H1 (cell line): ENCODE measurements at regions not wholly inside any gene's neighbourhood (a gene's known extent, or its start where the extent isn't known, plus 50 kb on each side); places are given as distances from the start of the nearest gene placed in this dataset.

Source experiments
- CTCF ChIA-PET: fragments of 300-600 bp; sonication (Branson Sonifier 250); formaldehyde crosslinking; loops from one replicate; lab custom pipeline; 2021; ENCODE audit not compliant: partially characterized antibody; lab: Charles Lee
- POLR2A ChIA-PET: fragments of 300-600 bp; sonication (Branson Sonifier 250); formaldehyde crosslinking; loops from one replicate; lab custom pipeline; 2021; ENCODE audit warnings: inconsistent platforms; ENCODE audit not compliant: partially characterized antibody; lab: Charles Lee
- DNase-seq, 2 experiments: peaks; one replicate each; pipeline versions ENCODE4 v3.0.0 to v3.0.0-alpha.2; 2010 to 2022; ENCODE audit warnings: low spot score in 2 of 2, low read depth in 1 of 2, mixed read lengths in 1 of 2
- FAIRE-seq: peaks from 2 replicates; lab custom pipeline; 2011; peaks lifted over from hg19 to GRCh38; lab: Jason Lieb, UNC
- H2AFZ ChIP-seq: 2 replicates; pipeline ENCODE4 v1.8.1; 2012; ENCODE audit warnings: low read length, inconsistent platforms
- H2AK5ac ChIP-seq: 2 replicates; pipeline ENCODE4 v1.6.1; 2013; ENCODE audit warnings: low read depth, low read length
- H2BK120ac ChIP-seq: replicated peaks from 2 replicates; pipeline ENCODE3; 2013; ENCODE audit warnings: low read depth, low read length, inconsistent platforms
- H2BK12ac ChIP-seq: 2 replicates; pipeline ENCODE4 v1.6.1; 2013; ENCODE audit warnings: low read depth, low read length
- H2BK15ac ChIP-seq: 2 replicates; pipeline ENCODE4 v1.6.1; 2013; ENCODE audit warnings: low read length
- H2BK20ac ChIP-seq: 2 replicates; pipeline ENCODE4 v1.6.1; 2013; ENCODE audit warnings: low read length
- H2BK5ac ChIP-seq: 2 replicates; pipeline ENCODE4 v1.6.1; 2013; ENCODE audit warnings: low read depth, low read length
- H3K14ac ChIP-seq: 2 replicates; pipeline ENCODE4 v1.6.1; 2013; ENCODE audit warnings: inconsistent platforms; ENCODE audit not compliant: insufficient read length
- H3K18ac ChIP-seq: 2 replicates; pipeline ENCODE4 v1.6.1; 2013; ENCODE audit warnings: low read length; ENCODE audit errors: extremely low read depth
- H3K23ac ChIP-seq: 2 replicates; pipeline ENCODE4 v1.6.1; 2013; ENCODE audit warnings: inconsistent platforms; ENCODE audit not compliant: insufficient read length
- H3K23me2 ChIP-seq: 2 replicates; pipeline ENCODE4 v1.6.1; 2013; ENCODE audit warnings: low read depth, low read length
- H3K27ac ChIP-seq: 2 replicates; pipeline ENCODE4 v1.6.1; 2011; ENCODE audit warnings: low read depth, low read length, inconsistent platforms
- H3K27me3 ChIP-seq, 4 experiments: replicated peaks in 1 of 4; 1 replicate in 1 of 4; 2 replicates in 3 of 4; pipeline versions ENCODE4 v1.6.1 to v1.8.1; 2011 to 2013; ENCODE audit warnings: low read length in 3 of 4, mild to moderate bottlenecking in 3 of 4, inconsistent platforms in 2 of 4, mixed read lengths in 2 of 4, moderate library complexity in 1 of 4; ENCODE audit not compliant: control insufficient read depth in 3 of 4, insufficient read depth in 3 of 4; ENCODE audit errors: extremely low read depth in 1 of 4
- H3K36me3 ChIP-seq, 4 experiments: 2 replicates each; pipeline versions ENCODE4 v1.6.1 to v1.8.1; 2011 to 2013; ENCODE audit warnings: mild to moderate bottlenecking in 4 of 4, low read length in 3 of 4, moderate library complexity in 2 of 4, control low read depth in 1 of 4, inconsistent platforms in 1 of 4; ENCODE audit not compliant: insufficient read depth in 4 of 4, control insufficient read depth in 2 of 4
- H3K4ac ChIP-seq: replicated peaks from 2 replicates; pipeline ENCODE3; 2013; ENCODE audit warnings: low read length, low read depth, mixed read lengths, inconsistent platforms; ENCODE audit not compliant: insufficient read length
- H3K4me1 ChIP-seq, 4 experiments: replicated peaks in 1 of 4; 1 replicate in 1 of 4; 2 replicates in 3 of 4; pipeline versions ENCODE4 v1.6.1 to v1.8.1; 2011 to 2013; ENCODE audit warnings: low read length in 3 of 4, inconsistent platforms in 2 of 4, mixed read lengths in 1 of 4; ENCODE audit not compliant: insufficient read depth in 4 of 4, control insufficient read depth in 3 of 4
- H3K4me2 ChIP-seq, 2 experiments: 2 replicates each; pipeline versions ENCODE4 v1.6.1 to v1.8.1; 2011 to 2013; ENCODE audit warnings: low read depth in 2 of 2, low read length in 2 of 2, control low read depth in 1 of 2, inconsistent platforms in 1 of 2, mild to moderate bottlenecking in 1 of 2; ENCODE audit not compliant: insufficient read depth in 1 of 2
- H3K4me3 ChIP-seq, 4 experiments: fragments of 200-600, 300-600 bp in 1 of 4; sonication (generic), shearing (Covaris generic), sonication (Bioruptor Twin) in 1 of 4; 2 replicates each; pipeline versions ENCODE4 v1.5.1 to v1.8.1; 2011 to 2016; ENCODE audit warnings: low read length in 4 of 4, low read depth in 3 of 4, control low read depth in 2 of 4, inconsistent platforms in 2 of 4, mild to moderate bottlenecking in 2 of 4, mixed read lengths in 1 of 4, moderate library complexity in 1 of 4; ENCODE audit not compliant: insufficient read depth in 2 of 4; ENCODE audit errors: extremely low read depth in 1 of 4
- H3K56ac ChIP-seq: replicated peaks from 2 replicates; pipeline ENCODE3; 2013; ENCODE audit warnings: low read depth, mild to moderate bottlenecking, mixed read lengths, low read length, inconsistent platforms; ENCODE audit not compliant: insufficient read length
- H3K79me1 ChIP-seq: 2 replicates; pipeline ENCODE4 v1.6.1; 2013; ENCODE audit warnings: low read depth, low read length, control low read depth
- H3K79me2 ChIP-seq, 2 experiments: 2 replicates each; pipeline versions ENCODE4 v1.6.1 to v1.8.1; 2012 to 2013; ENCODE audit warnings: low read length in 2 of 2, mild to moderate bottlenecking in 2 of 2, inconsistent platforms in 1 of 2; ENCODE audit not compliant: insufficient read depth in 2 of 2, control insufficient read depth in 1 of 2
- H3K9ac ChIP-seq, 4 experiments: replicated peaks in 1 of 4; 1 replicate in 1 of 4; 2 replicates in 3 of 4; pipeline versions ENCODE4 v1.6.1 to v1.8.1; 2011 to 2013; ENCODE audit warnings: low read depth in 3 of 4, low read length in 3 of 4, control low read depth in 2 of 4, mild to moderate bottlenecking in 2 of 4, moderate library complexity in 2 of 4, inconsistent platforms in 1 of 4; ENCODE audit errors: extremely low read depth in 1 of 4
- H3K9me3 ChIP-seq, 2 experiments: 2 replicates each; pipeline versions ENCODE4 v1.6.1 to v1.8.1; 2012 to 2013; ENCODE audit warnings: mild to moderate bottlenecking in 2 of 2, moderate library complexity in 2 of 2, control low read depth in 1 of 2, inconsistent platforms in 1 of 2, low read depth in 1 of 2, low read length in 1 of 2, mixed read lengths in 1 of 2; ENCODE audit not compliant: insufficient read depth in 2 of 2
- H4K20me1 ChIP-seq, 2 experiments: replicated peaks in 1 of 2; 2 replicates each; pipeline versions ENCODE3 to v1.8.1; 2011 to 2013; ENCODE audit warnings: inconsistent platforms in 2 of 2, low read length in 2 of 2, mild to moderate bottlenecking in 1 of 2; ENCODE audit not compliant: insufficient read depth in 2 of 2, control insufficient read depth in 1 of 2
- H4K5ac ChIP-seq: 2 replicates; pipeline ENCODE4 v1.6.1; 2013; ENCODE audit warnings: low read length, low read depth, mixed read lengths, inconsistent platforms; ENCODE audit not compliant: insufficient read length
- H4K8ac ChIP-seq: 2 replicates; pipeline ENCODE4 v1.8.0; 2013; ENCODE audit warnings: mild to moderate bottlenecking, moderate library complexity, low read length, inconsistent platforms; ENCODE audit not compliant: insufficient read depth; ENCODE audit errors: extremely low read depth
- H4K91ac ChIP-seq: replicated peaks from 2 replicates; pipeline ENCODE3; 2013; ENCODE audit warnings: low read length, mixed read lengths, inconsistent platforms; ENCODE audit not compliant: insufficient read length
- ATF3 ChIP-seq: IDR thresholded peaks from 2 replicates; pipeline ENCODE4 v1.6.1; 2011; ENCODE audit warnings: low read depth, mild to moderate bottlenecking, low read length; ENCODE audit not compliant: insufficient read depth
- GTF2F1 ChIP-seq: IDR thresholded peaks from 2 replicates; pipeline ENCODE4 v1.6.1; 2012; ENCODE audit warnings: low read depth, low read length, improper control_type of control experiment, borderline replicate concordance
- KDM4A ChIP-seq: IDR thresholded peaks from one replicate; pipeline ENCODE4 v1.7.1; 2012; ENCODE audit warnings: low read depth, mild to moderate bottlenecking, moderate library complexity, low read length, inconsistent platforms; ENCODE audit not compliant: severe bottlenecking
- KDM5A ChIP-seq: fragments of 200-600 bp; IDR thresholded peaks from 2 replicates; pipeline ENCODE4 v1.7.1; 2012; ENCODE audit warnings: mild to moderate bottlenecking, low read length, inconsistent platforms, mixed read lengths
- POLR2AphosphoS5 ChIP-seq: IDR thresholded peaks from 2 replicates; pipeline ENCODE4 v1.6.1; 2011; ENCODE audit warnings: low read depth, low read length
- SP1 ChIP-seq: IDR thresholded peaks from 2 replicates; pipeline ENCODE4 v1.6.1; 2011; ENCODE audit warnings: low read depth, low read length
- SP4 ChIP-seq: IDR thresholded peaks from 2 replicates; pipeline ENCODE4 v1.6.1; 2012; ENCODE audit warnings: low read length, inconsistent platforms
- SUZ12 ChIP-seq: fragments of 200-600 bp; sonication (generic); IDR thresholded peaks from 2 replicates; pipeline ENCODE4 v1.6.1; 2012; ENCODE audit warnings: mild to moderate bottlenecking, inconsistent platforms, low read length, moderate library complexity, mixed read lengths
- TAF1 ChIP-seq: IDR thresholded peaks from 2 replicates; pipeline ENCODE4 v1.6.1; 2011; ENCODE audit warnings: mild to moderate bottlenecking, low read depth, low read length
- TAF7 ChIP-seq: optimal IDR thresholded peaks from 2 replicates; pipeline ENCODE3; 2011; ENCODE audit warnings: low read depth, mild to moderate bottlenecking, inconsistent platforms, low read length, moderate library complexity, borderline replicate concordance
- TCF12 ChIP-seq: IDR thresholded peaks from 2 replicates; pipeline ENCODE4 v1.6.1; 2011; ENCODE audit warnings: low read depth, mild to moderate bottlenecking, low read length
- USF2 ChIP-seq: IDR thresholded peaks from 2 replicates; pipeline ENCODE4 v1.6.1; 2011; ENCODE audit warnings: low read length, improper control_type of control experiment
- YY1 ChIP-seq: IDR thresholded peaks from 2 replicates; pipeline ENCODE4 v1.6.1; 2011; ENCODE audit warnings: low read depth, mild to moderate bottlenecking, low read length
- WGBS, 2 experiments: shearing (Covaris generic) in 1 of 2; methylation state at CpG; one replicate each; pipeline versions ENCODE4 v1.1.6 to v1.1.7; 2013 to 2015; ENCODE audit warnings: low lambda C conversion rate in 2 of 2, mixed read lengths in 2 of 2, inconsistent platforms in 1 of 2, low coverage in 1 of 2, missing lambda C conversion rate in 1 of 2; ENCODE audit not compliant: insufficient replicate concordance in 2 of 2, insufficient coverage in 1 of 2, insufficient read length in 1 of 2; ENCODE audit errors: extremely low coverage in 1 of 2, missing lambda C conversion rate in 1 of 2; 5-methylcytosine and 5-hydroxymethylcytosine counted together

GRCh38 chr2:239466061-239466754 is 65.4 kb upstream of the HDAC4 start:
- Histone ChIP-seq H3K79me2 (no peaks in the 10 kb centered on the region), H3K4me1 (no peaks in the 10 kb centered on the region), H3K9me3 (peaks cover 17 to 26% of the 10 kb centered on the region in 2 experiments; a peak in 2 of 4 replicates), H3K4me3 (no peak overlapping the region), H2BK5ac (no peak overlapping the region), H3K4ac (no peak overlapping the region), H3K36me3 (no peaks in the 10 kb centered on the region), H2BK120ac (no peak overlapping the region), H3K27ac (no peak overlapping the region), H3K56ac (no peak overlapping the region), H2BK15ac (no peak overlapping the region), H3K4me2 (no peak overlapping the region), H3K23ac (no peak overlapping the region), H4K5ac (no peak overlapping the region), H3K27me3 (no peaks in the 10 kb centered on the region), H2BK12ac (no peak overlapping the region), H3K18ac (no peak overlapping the region), H3K14ac (no peak overlapping the region), H2BK20ac (no peak overlapping the region), H4K20me1 (peaks cover 0 to 1% of the 10 kb centered on the region in 2 experiments), H3K23me2 (peaks cover 7% of the 10 kb centered on the region; the same call in 1 of the 2 replicates), H3K79me1 (no peaks in the 10 kb centered on the region), H4K8ac (peak overlapping the region; percentile 42; the same call in 1 of the 2 replicates), H4K91ac (no peak overlapping the region), H2AK5ac (no peak overlapping the region), H2AFZ (no peak overlapping the region), H3K9ac (no peak overlapping the region)
- CTCF ChIA-PET: interaction anchor here (1.5 kb wide), 1 partner anchor 23 kb away, joined by 3 read pairs; no protein-coding TSS in a partner anchor
- WGBS, 2 experiments: 86% methylated on average over 7 of the region's 10 CpGs; no CpG with 5 or more reads in 1 of the 2 experiments
- POLR2A ChIA-PET: no interaction called here
- DNase-seq: no peak
- no peak for FAIRE-seq
- TF ChIP-seq USF2: no peak
- no peak for TF ChIP-seq KDM4A
- TF ChIP-seq KDM5A: no peak
- TF ChIP-seq SP1: no peak
- no peak for TF ChIP-seq ATF3
- no peak for TF ChIP-seq TAF7
- TF ChIP-seq YY1: no peak
- TF ChIP-seq POLR2AphosphoS5: no peak
- TF ChIP-seq TAF1: no peak
- TF ChIP-seq SUZ12: no peak
- no peak for TF ChIP-seq SP4
- TF ChIP-seq TCF12: no peak
- TF ChIP-seq GTF2F1: no peak
